AG09319 (cell line): ENCODE measurements at regions not wholly inside any gene's neighbourhood (a gene's known extent, or its start where the extent isn't known, plus 50 kb on each side); places are given as distances from the start of the nearest gene placed in this dataset.
"Not testable (repeated sequence)": the region's sequence is repeated elsewhere in the genome, so short reads cannot be mapped to it uniquely, and the experiment has no call there.

Source experiments
- DNase-seq: peaks from one replicate; pipeline ENCODE4 v3.0.0-alpha.2; 2010; ENCODE audit warnings: low read depth; ENCODE audit errors: extremely low read depth
- CTCF ChIP-seq: IDR thresholded peaks from 2 replicates; pipeline ENCODE4 v1.5.1; 2011; ENCODE audit warnings: low read depth, mild to moderate bottlenecking, inconsistent platforms, low read length, moderate library complexity

DNA sequence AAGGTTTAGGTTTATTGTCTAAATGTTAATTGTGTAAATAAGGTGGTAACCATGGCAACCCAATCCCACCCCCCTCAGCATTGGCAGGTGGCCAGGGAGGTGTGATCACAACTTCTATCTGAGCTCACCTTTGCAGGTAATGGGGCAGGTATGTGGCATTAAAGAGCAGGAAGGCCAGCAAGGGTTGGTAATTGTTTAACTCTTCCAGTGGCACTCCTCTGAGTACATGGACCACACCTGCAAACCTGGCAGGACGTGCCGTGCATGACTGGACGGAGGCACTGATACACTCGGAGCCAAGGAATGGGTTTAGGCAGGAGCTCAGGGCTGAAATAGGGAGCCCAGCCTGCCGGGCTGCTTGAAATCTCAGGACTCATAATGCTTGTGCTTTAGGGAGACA lies 107.0 kb upstream of the BMP2 start:
- TF ChIP-seq CTCF: no peak
- DNase-seq: no peak

DNA sequence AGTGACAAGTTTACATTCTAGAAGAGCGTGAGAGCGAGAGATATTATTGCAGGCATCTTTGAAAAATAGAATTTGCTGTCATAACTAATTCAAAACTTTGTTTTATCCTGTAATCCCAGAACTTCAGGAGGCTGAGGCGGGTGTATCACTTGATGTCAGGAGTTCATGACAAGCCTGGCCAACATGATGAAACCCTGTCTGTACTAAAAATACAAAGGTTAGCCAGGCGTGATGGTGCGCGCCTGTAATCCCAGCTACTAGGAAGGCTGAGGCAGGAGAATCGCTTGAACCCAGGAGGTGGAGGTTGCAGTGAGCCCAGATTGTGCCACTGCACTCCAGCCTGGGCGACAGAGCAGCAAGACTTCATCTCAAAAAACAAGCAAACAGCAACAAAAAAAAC lies 108.6 kb upstream of the BMP2 start:
- DNase-seq: not testable (repeated sequence)

GRCh38 chr20:6657904-6658303 lies 109.6 kb upstream of the BMP2 start:
- TF ChIP-seq CTCF: no peak
- DNase-seq: no peak

GRCh38 chr20:6657111-6657510 lies 110.4 kb upstream of the BMP2 start:
- DNase-seq: no peak
- TF ChIP-seq CTCF: no peak

DNA sequence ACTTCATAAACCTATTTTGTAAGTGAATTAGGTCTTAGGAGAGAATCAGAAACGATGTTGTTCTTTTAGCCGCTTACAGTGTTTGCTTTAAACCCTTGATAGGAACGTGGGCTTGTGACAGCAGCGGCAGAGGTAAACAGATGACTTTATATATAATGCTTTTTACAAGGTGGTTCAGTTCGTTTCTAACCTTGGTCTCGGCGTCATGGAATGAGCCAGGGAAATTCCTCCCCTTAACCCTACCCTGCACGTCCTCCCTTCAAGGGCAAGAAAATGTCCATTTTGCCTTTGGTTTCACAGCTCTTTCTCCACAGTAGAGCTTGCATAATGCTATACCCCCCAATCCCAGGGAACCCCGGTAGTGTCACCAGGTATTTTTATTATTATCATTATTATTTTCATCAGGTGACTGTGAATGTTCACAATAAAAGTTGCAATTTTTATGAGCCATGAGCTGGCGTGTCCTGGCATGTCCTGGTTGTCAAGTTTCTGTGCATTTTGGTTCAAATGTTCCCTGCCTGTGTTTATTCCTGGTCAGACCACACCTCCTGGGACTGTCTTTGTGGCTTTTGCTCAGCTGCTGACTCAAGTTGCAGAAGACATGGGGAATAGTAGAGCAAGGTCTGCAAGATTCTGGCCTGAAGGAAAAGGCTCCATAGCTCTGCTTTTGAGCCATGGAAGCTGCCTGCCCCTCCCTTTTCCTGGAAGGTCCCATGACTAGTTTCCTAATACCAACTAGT lies 112.8 kb upstream of the BMP2 start:
- no peak for DNase-seq

GRCh38 chr20:6651561-6651960 lies 115.9 kb upstream of the BMP2 start:
- no peak for TF ChIP-seq CTCF
- DNase-seq: no peak

More for the DNA sequence above, 112.8 kb upstream of the BMP2 start:
- TF ChIP-seq CTCF: no peak

DNA sequence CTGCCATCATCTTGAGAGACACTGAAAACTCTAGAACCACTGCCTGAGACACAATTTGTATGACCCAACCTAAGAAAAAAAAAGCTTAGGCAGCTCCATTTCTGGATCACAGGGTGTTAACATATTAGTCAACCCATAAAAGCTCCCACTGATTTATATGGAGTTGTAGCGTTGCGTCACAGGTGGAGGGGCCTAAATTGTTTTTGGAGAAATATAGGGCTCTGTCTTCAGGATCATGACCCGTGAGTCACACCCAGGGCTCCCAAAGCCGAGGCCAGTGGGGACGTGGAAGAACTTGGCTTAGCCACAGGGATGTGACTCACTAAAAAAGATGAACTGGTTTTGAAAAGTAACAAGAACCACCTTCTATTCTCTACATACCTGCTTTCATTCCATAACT lies 116.5 kb upstream of the BMP2 start:
- no peak for TF ChIP-seq CTCF
- no peak for DNase-seq

DNA sequence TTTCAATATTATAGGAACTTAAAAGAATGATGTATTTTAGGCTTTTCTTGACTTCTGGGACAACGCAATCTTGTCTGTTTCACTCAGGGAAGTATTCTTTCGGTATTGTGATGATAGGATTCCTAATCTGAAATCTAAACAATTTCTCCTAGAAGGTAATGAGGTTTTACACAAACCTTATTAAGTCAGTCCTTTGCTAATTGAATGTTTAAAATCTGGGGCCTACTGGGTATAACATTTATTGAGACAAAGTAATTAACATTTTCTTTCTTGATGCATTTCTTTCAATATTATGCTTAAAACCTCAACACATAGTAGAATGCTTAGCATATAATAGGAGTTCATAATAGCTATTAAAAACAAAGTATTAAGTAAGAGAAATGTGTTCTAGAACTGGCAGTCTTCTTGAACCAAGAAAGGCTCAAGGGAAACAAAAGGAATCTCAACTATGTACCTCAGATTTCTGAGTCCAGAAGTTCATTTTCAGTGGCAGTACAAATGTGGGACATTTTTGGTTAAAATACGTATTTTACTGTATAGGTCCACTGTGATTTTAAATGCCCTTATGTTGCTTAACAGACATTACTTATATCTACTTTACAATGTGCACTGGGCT lies 121.4 kb upstream of the BMP2 start:
- DNase-seq: no peak
- no peak for TF ChIP-seq CTCF
